GM19452 (cell line): ENCODE measurements at regions not wholly inside any gene's neighbourhood (a gene's known extent, or its start where the extent isn't known, plus 50 kb on each side); places are given as distances from the start of the nearest gene placed in this dataset.
"Not testable (repeated sequence)": the region's sequence is repeated elsewhere in the genome, so short reads cannot be mapped to it uniquely, and the experiment has no call there.

Experiments
- ATAC-seq: cut with Tn5 transposase; IDR thresholded peaks from one replicate; pipeline ENCODE4 v1.9.1; 2021; ENCODE audit not compliant: unreplicated experiment

DNA sequence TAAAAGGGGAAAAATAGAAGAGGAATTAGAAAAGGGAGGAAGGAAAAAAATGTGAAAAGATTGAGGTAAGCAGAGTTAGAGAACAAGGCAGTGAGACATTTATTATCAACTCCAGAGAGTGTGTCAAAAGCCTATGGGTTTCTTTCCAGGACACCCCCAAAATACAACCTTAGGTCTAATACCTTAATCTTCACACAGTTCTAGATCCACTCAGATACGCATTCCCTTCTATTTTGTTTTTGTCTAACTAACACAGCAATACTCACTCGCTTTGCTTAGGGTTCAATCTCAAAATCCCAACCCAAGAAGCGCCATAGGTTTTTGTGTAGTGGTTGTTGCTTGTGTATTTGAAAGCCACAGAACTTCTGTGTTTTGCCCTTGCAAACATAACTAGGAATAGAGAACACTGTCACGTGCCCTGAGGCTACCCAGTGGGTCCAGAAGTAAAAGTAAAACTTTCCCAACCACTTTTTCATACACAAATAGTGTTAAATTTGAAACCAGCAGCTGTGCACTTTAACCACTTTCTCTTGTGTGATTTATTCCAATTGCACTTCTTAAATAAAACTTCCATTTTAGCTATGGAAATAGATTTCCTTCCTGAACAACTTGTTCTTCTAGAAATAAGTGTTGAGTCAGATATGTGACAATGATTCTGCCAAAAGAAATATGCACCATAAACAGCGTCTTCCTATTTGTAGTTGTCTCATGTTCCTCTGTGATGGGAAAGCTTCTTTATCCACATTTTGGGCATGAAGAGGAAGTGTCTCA is 414.7 kb upstream of the GHITM start:
- ATAC-seq = peak; percentile 75

GRCh38 chr10:83725567-83725966 is 413.7 kb upstream of the GHITM start:
- no peak for ATAC-seq

- no peak for ATAC-seq
Observed at GRCh38 chr10:83734278-83734677, 405.0 kb upstream of the GHITM start.

- ATAC-seq = no peak
Observed at GRCh38 chr10:83736008-83736407, 403.3 kb upstream of the GHITM start.

- ATAC-seq = no peak
Observed at GRCh38 chr10:83750604-83751003, 388.7 kb upstream of the GHITM start.

DNA sequence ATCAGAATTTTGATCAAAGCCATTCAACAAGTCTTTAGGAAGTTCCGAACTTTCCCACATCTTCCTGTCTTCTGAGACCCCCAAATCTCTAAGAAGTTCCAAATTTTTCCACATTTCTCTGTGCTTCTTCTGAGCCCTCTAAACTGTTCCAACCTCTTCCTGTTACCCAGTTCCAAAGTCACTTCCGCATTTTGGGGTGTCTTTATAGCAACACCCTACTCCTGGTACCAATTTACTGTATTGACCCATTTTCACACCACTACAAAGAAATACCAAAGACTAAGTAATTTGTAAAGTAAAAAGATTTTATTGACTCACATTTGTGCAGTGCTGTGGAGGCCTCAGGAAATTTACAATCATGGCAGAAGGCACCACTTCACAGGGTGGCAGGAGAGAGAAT is 385.8 kb upstream of the GHITM start:
- no peak for ATAC-seq

- no peak for ATAC-seq
Observed at GRCh38 chr10:83754857-83755256, 384.5 kb upstream of the GHITM start.

DNA sequence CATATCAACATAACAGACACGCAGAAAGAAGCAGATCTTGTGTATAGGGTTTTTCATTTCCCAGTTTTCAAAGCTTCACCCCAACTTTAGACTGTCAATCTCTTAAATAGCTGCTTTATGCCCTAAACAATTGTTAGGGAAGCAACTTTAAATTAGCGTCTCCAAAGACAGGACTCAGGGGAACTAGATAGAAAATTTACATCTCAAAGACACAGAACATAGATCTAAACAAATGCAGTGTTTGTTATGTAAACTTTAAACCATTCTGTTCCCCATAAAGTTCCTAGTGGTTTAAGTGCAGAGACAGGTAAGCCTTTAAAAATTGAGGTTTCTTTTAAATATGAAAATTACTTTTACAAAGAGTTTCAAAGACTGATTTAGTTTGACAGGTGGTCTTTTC is 379.2 kb upstream of the GHITM start:
- ATAC-seq = no peak

- no peak for ATAC-seq
Observed at GRCh38 chr10:83764666-83765065, 374.6 kb upstream of the GHITM start.

DNA sequence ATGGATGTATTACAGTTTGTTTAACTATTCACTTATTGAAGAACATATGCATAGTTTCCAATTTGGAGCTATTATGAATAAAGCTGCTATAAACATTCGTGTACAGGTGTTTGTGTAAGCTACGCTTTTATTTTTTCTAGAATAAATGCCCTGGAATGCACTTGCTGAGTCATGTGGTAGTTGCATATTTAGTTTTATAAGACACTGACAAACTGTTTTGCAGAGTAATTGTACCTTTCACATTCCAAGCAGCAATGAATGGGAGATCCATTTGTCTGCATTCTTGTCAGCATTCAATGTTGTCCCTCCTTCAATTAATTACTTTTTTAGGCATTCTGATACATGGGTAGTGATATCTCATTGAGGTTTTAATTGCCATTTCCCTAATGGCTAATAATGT is 373.6 kb upstream of the GHITM start:
- ATAC-seq = no peak

DNA sequence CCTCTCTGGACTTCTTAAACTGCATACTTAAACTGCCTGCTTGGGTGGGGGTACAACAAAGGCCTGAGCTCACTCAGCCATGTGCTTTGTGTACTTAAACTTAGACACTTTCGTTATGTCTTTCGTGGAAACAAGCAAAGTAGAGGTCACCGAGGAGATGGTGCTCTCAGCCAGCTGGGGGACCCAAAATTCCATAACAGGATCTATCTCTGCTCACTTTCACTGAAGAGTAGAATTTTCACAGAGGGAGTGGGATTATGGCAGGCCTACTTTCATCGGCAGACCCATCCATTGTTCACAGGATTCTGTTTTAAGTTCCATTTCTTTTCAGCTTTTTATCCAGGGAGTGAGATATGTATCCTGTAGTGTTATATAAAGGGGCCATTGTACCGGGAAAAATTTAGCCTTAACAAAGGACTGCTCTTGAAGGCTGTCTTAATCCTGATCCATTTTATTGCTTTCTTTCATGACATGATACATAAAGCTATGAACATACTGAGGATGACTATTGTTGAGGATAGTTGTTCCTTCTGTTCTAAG is 370.0 kb upstream of the GHITM start:
- ATAC-seq = no peak

DNA sequence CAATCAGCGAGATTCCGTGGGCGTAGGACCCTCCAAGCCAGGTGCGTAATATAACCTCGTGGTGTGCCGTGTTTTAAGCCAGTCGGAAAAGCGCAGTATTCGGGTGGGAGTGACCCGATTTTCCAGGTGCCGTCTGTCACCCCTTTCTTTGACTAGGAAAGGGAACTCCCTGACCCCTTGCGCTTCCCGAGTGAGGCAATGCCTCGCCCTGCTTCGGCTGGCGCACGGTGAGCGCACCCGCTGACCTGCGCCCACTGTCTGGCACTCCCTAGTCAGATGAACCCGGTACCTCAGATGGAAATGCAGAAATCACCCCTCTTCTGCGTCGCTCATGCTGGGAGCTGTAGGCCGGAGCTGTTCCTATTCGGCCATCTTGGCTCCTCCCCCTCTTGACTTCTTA is 352.6 kb upstream of the GHITM start:
- ATAC-seq = not testable (repeated sequence)

GRCh38 chr10:83801983-83802382 is 337.3 kb upstream of the GHITM start:
- ATAC-seq = no peak

DNA sequence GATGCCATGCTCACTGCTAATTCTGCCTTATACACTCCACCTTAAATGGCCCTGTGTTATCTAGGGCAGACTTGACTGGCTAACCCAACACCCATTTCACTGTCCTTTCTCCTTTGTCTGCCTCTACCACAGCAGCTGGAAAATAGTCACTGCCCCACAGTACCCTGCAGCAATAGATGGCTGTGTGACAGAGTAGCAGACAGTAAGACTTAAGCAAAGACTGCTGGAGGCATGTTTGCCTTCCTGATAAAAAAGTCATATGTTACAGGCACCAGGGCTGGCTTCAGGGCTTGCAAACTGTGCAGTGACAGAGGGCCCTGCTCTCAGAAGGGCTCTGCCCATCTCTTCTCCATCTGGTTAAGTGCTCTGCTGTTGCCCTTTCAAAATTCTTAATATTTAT is 332.6 kb upstream of the GHITM start:
- no peak for ATAC-seq

DNA sequence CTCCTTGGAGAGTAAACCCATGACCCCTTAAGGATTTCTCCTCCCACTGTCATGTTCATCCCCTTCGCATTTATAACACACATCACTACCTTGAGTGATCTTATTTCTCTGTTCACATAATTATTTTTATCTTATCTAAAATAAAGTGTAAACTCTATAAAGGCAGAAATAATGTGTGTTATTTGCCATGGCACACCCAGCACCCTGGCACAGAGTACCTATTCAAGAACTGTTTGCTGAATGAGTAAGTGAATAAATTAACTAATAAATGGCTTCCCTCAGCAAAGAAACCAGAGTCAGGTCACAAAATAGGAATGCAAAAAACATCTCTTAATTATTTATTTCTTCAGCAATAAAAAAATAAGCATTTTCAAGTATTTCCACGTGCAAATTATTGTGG is 330.3 kb upstream of the GHITM start:
- no peak for ATAC-seq

GRCh38 chr10:83816942-83817341 is 322.4 kb upstream of the GHITM start:
- ATAC-seq = no peak

- no peak for ATAC-seq
Observed at GRCh38 chr10:83817797-83818196, 321.5 kb upstream of the GHITM start.

GRCh38 chr10:83819609-83820008 is 319.7 kb upstream of the GHITM start:
- no peak for ATAC-seq

DNA sequence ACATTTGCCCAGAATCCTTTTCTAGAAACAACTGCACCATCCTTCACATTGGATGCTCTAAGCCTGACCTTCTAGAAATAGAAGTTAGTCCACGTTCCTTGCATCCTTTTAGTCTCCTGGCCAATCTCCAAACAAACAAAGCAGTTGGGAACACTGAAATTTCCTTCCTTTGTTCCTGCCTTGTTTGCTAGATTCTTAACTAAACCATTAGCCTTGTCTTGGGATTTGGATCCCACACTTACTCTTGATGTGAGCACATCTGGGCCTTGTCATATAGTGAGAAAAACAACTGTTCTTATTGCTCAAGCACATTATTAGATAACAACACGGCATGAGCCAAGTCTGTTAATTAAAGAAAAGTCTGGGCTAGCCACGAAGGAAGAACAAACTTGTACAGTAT is 319.3 kb upstream of the GHITM start:
- no peak for ATAC-seq

GRCh38 chr10:83824099-83824498 is 315.2 kb upstream of the GHITM start:
- ATAC-seq = no peak

- no peak for ATAC-seq
Observed at GRCh38 chr10:83834096-83834495, 305.2 kb upstream of the GHITM start.

- no peak for ATAC-seq
Observed at GRCh38 chr10:83835945-83836745, 303.2 kb upstream of the GHITM start.
